HG03135 (cell line): ENCODE measurements at regions not wholly inside any gene's neighbourhood (a gene's known extent, or its start where the extent isn't known, plus 50 kb on each side); places are given as distances from the start of the nearest gene placed in this dataset.

Experiments used
- ATAC-seq: cut with Tn5 transposase; IDR thresholded peaks from one replicate; pipeline ENCODE4 v1.9.1; 2021; ENCODE audit warnings: mild to moderate bottlenecking, moderate library complexity; ENCODE audit not compliant: unreplicated experiment

GRCh38 chr2:54388076-54388475 lies 68.1 kb upstream of the SPTBN1 start:
- no peak for ATAC-seq

GRCh38 chr2:54392555-54393324 lies 63.4 kb upstream of the SPTBN1 start:
- ATAC-seq = no peak

GRCh38 chr2:54394392-54394791 lies 61.7 kb upstream of the SPTBN1 start:
- ATAC-seq = peak; percentile 71

GRCh38 chr2:54396107-54396506 lies 60.0 kb upstream of the SPTBN1 start:
- no peak for ATAC-seq

GRCh38 chr2:54396798-54397197 lies 59.3 kb upstream of the SPTBN1 start:
- no peak for ATAC-seq

GRCh38 chr2:54397426-54397825 lies 58.7 kb upstream of the SPTBN1 start:
- ATAC-seq = no peak

- ATAC-seq = no peak
Measured at GRCh38 chr2:54401554-54401953, 54.6 kb upstream of the SPTBN1 start.

GRCh38 chr2:54402350-54402749 lies 53.8 kb upstream of the SPTBN1 start:
- no peak for ATAC-seq

- no peak for ATAC-seq
Measured at GRCh38 chr2:54403512-54404238, 52.5 kb upstream of the SPTBN1 start.

- ATAC-seq = no peak
Measured at GRCh38 chr2:54404270-54404669, 51.9 kb upstream of the SPTBN1 start.

GRCh38 chr2:54406031-54406430 lies 50.1 kb upstream of the SPTBN1 start:
- no peak for ATAC-seq
